HCT116 (cell line): ENCODE measurements at regions not wholly inside any gene's neighbourhood (a gene's known extent, or its start where the extent isn't known, plus 50 kb on each side); places are given as distances from the start of the nearest gene placed in this dataset.
"Not testable (repeated sequence)": the region's sequence is repeated elsewhere in the genome, so short reads cannot be mapped to it uniquely, and the experiment has no call there.

Experiments used
- ATAC-seq: fragments of 200-7000 bp; cut with Tn5 transposase; 2 replicates; pipeline ENCODE4 v1.9.1; 2020; ENCODE audit warnings: mild to moderate bottlenecking, moderate library complexity
- BruUV-seq: library from RNA; stranded (reverse); fragments of 400-500 nt; replicated peaks from 2 replicates; lab custom pipeline; 2021; lab: Mats Ljungman, UMichigan
- CTCF ChIA-PET: fragments of 300-600 bp; sonication (Branson Sonifier 250); formaldehyde crosslinking; loops from one replicate; lab custom pipeline; 2021; ENCODE audit warnings: antibody characterized with exemption; lab: Charles Lee
- POLR2A ChIA-PET: fragments of 300-600, 350-600 bp; sonication (Branson Sonifier 250); formaldehyde crosslinking; loops from one replicate; lab custom pipeline; 2021; ENCODE audit warnings: antibody characterized with exemption; lab: Charles Lee
- RAD21 ChIA-PET, 2 experiments: fragments of 300-600 bp; sonication (Branson Sonifier 250); formaldehyde crosslinking; loops; one replicate each; lab custom pipeline; 2023; ENCODE audit warnings: low total read pairs in 2 of 2; ENCODE audit not compliant: uncharacterized antibody in 2 of 2, unreplicated experiment in 2 of 2, low non-redundant PET in 1 of 2; lab: Charles Lee
- DNase-seq: peaks from one replicate; pipeline ENCODE4 v3.0.0-alpha.2; 2010; ENCODE audit warnings: low read depth, low spot score
- H2AFZ ChIP-seq: fragments of 200-600 bp; shearing (Covaris generic), sonication (generic); 2 replicates; pipeline ENCODE4 v1.6.1; 2017; ENCODE audit warnings: low read depth, mixed run types, mixed read lengths, antibody characterized with exemption, low read length; ENCODE audit not compliant: poor library complexity, severe bottlenecking
- H3K27ac ChIP-seq: 2 replicates; pipeline ENCODE4 v1.5.1; 2012; ENCODE audit warnings: low read depth, low read length
- H3K27me3 ChIP-seq: fragments of 200-600 bp; sonication (generic); 2 replicates; pipeline ENCODE4 v1.6.1; 2016; ENCODE audit warnings: mixed run types, low read length, mixed read lengths; ENCODE audit not compliant: insufficient read depth
- H3K36me3 ChIP-seq, 2 experiments: fragments of 200-500 bp in 1 of 2; fragments of 200-600 bp in 1 of 2; sonication (Bioruptor generic) in 1 of 2; sonication (generic) in 1 of 2; 2 replicates each; pipeline versions ENCODE4 v1.5.1 to v1.6.1; 2014 to 2016; ENCODE audit warnings: low read length in 2 of 2, inconsistent platforms in 1 of 2, mixed read lengths in 1 of 2, mixed run types in 1 of 2; ENCODE audit not compliant: insufficient read depth in 2 of 2, control insufficient read depth in 1 of 2
- H3K4me1 ChIP-seq, 2 experiments: fragments of 200-600 bp in 1 of 2; sonication (generic) in 1 of 2; 2 replicates each; pipeline versions ENCODE4 v1.5.1 to v1.6.1; 2012 to 2017; ENCODE audit warnings: low read length in 2 of 2, inconsistent platforms in 1 of 2, mild to moderate bottlenecking in 1 of 2, mixed read lengths in 1 of 2, mixed run types in 1 of 2, moderate library complexity in 1 of 2; ENCODE audit not compliant: insufficient read depth in 2 of 2, control insufficient read depth in 1 of 2
- H3K4me2 ChIP-seq: fragments of 200-600 bp; sonication (generic); 2 replicates; pipeline ENCODE4 v1.6.1; 2017; ENCODE audit warnings: mixed run types, low read length, mixed read lengths
- H3K4me3 ChIP-seq, 2 experiments: fragments of 200-600 bp in 1 of 2; sonication (generic) in 1 of 2; replicated peaks in 1 of 2; 2 replicates each; pipeline ENCODE4 v1.5.1; 2011 to 2016; ENCODE audit warnings: low read length in 2 of 2, control low read depth in 1 of 2, low read depth in 1 of 2, mild to moderate bottlenecking in 1 of 2, mixed read lengths in 1 of 2, mixed run types in 1 of 2
- H3K79me2 ChIP-seq: fragments of 200-600 bp; sonication (generic); 2 replicates; pipeline ENCODE4 v1.6.1; 2017; ENCODE audit warnings: mild to moderate bottlenecking, mixed run types, low read length, moderate library complexity, mixed read lengths; ENCODE audit not compliant: insufficient read depth
- H3K9ac ChIP-seq: fragments of 200-600 bp; sonication (generic); 2 replicates; pipeline ENCODE4 v1.6.1; 2016; ENCODE audit warnings: low read length, mixed read lengths
- H3K9me2 ChIP-seq: fragments of 200-600 bp; sonication (generic), shearing (Covaris generic); 2 replicates; pipeline ENCODE4 v1.6.1; 2017; ENCODE audit warnings: mixed run types, mild to moderate bottlenecking, moderate library complexity; ENCODE audit not compliant: insufficient read depth
- H3K9me3 ChIP-seq, 2 experiments: fragments of 200-500 bp in 1 of 2; fragments of 200-600 bp in 1 of 2; sonication (Bioruptor generic) in 1 of 2; sonication (generic) in 1 of 2; 2 replicates each; pipeline ENCODE4 v1.6.1; 2014 to 2017; ENCODE audit warnings: low read length in 2 of 2, mixed read lengths in 2 of 2, inconsistent platforms in 1 of 2, low read depth in 1 of 2, mild to moderate bottlenecking in 1 of 2, mixed run types in 1 of 2, moderate library complexity in 1 of 2; ENCODE audit not compliant: control insufficient read depth in 1 of 2, insufficient read depth in 1 of 2
- H4K20me1 ChIP-seq: fragments of 200-600 bp; sonication (generic), shearing (Covaris generic); 2 replicates; pipeline ENCODE4 v1.6.1; 2017; ENCODE audit warnings: mixed run types, mild to moderate bottlenecking, moderate library complexity; ENCODE audit not compliant: insufficient read depth
- intact Hi-C: fragments of 100-400 bp; cut with micrococcal nuclease; formaldehyde crosslinking; loops from 2 replicates; pipeline ENCODE4 v1.10.0; 2022

GRCh38 chr11:49562262-49562661, 353.9 kb upstream of the FOLH1 start:
- DNase-seq, H2AFZ ChIP-seq, H3K36me3 ChIP-seq, H3K4me3 ChIP-seq, H3K9ac ChIP-seq, H3K4me1 ChIP-seq, POLR2A ChIA-PET, H3K79me2 ChIP-seq, H3K9me2 ChIP-seq, BruUV-seq, intact Hi-C loops, ATAC-seq, H3K4me2 ChIP-seq, H3K27ac ChIP-seq, H4K20me1 ChIP-seq, H3K9me3 ChIP-seq, H3K27me3 ChIP-seq, CTCF ChIA-PET: not testable (repeated sequence)
- RAD21 ChIA-PET: interaction anchor here in 1 of 2 experiments (0.6 kb wide), 1 partner anchor 428 kb away, joined by 4 read pairs; no protein-coding TSS in a partner anchor

GRCh38 chr11:49579492-49579891, 371.1 kb upstream of the FOLH1 start:
- H3K36me3 ChIP-seq, H3K9ac ChIP-seq, H3K4me1 ChIP-seq, CTCF ChIA-PET, RAD21 ChIA-PET, H2AFZ ChIP-seq, H3K4me3 ChIP-seq, H3K27ac ChIP-seq, H3K27me3 ChIP-seq, POLR2A ChIA-PET, H4K20me1 ChIP-seq, H3K4me2 ChIP-seq, H3K79me2 ChIP-seq, H3K9me2 ChIP-seq, BruUV-seq, DNase-seq, intact Hi-C loops, H3K9me3 ChIP-seq, ATAC-seq: not testable (repeated sequence)

GRCh38 chr11:49585495-49585894, 366.7 kb upstream of the OR4C13 start:
- H3K4me2 ChIP-seq, H3K27ac ChIP-seq, H3K4me3 ChIP-seq, H4K20me1 ChIP-seq, H3K9ac ChIP-seq, CTCF ChIA-PET, H3K9me3 ChIP-seq, H3K9me2 ChIP-seq, DNase-seq, POLR2A ChIA-PET, H3K27me3 ChIP-seq, ATAC-seq, intact Hi-C loops, H2AFZ ChIP-seq, BruUV-seq, RAD21 ChIA-PET, H3K36me3 ChIP-seq, H3K4me1 ChIP-seq, H3K79me2 ChIP-seq: not testable (repeated sequence)

GRCh38 chr11:49608892-49609291, 343.3 kb upstream of the OR4C13 start:
- H3K27ac ChIP-seq, H3K4me2 ChIP-seq, H3K9me3 ChIP-seq, H3K36me3 ChIP-seq, BruUV-seq, ATAC-seq, H3K4me1 ChIP-seq, H3K27me3 ChIP-seq, H3K9me2 ChIP-seq, DNase-seq, H3K79me2 ChIP-seq, H2AFZ ChIP-seq, H3K4me3 ChIP-seq, RAD21 ChIA-PET, intact Hi-C loops, H3K9ac ChIP-seq, H4K20me1 ChIP-seq, CTCF ChIA-PET, POLR2A ChIA-PET: not testable (repeated sequence)
